GM19438 (cell line): ENCODE measurements at regions not wholly inside any gene's neighbourhood (a gene's known extent, or its start where the extent isn't known, plus 50 kb on each side); places are given as distances from the start of the nearest gene placed in this dataset.
"Not testable (repeated sequence)": the region's sequence is repeated elsewhere in the genome, so short reads cannot be mapped to it uniquely, and the experiment has no call there.

ENCODE experiments used
- ATAC-seq: cut with Tn5 transposase; IDR thresholded peaks from one replicate; pipeline ENCODE4 v1.9.1; 2021; ENCODE audit warnings: low read depth; ENCODE audit not compliant: unreplicated experiment

GRCh38 chr3:194858382-194858781 lies 172.7 kb downstream of the FAM43A start:
- ATAC-seq = no peak

- no peak for ATAC-seq
Observed at GRCh38 chr3:194860725-194861124, 175.0 kb downstream of the FAM43A start.

GRCh38 chr3:194861375-194861774 lies 175.7 kb downstream of the FAM43A start:
- ATAC-seq = no peak

DNA sequence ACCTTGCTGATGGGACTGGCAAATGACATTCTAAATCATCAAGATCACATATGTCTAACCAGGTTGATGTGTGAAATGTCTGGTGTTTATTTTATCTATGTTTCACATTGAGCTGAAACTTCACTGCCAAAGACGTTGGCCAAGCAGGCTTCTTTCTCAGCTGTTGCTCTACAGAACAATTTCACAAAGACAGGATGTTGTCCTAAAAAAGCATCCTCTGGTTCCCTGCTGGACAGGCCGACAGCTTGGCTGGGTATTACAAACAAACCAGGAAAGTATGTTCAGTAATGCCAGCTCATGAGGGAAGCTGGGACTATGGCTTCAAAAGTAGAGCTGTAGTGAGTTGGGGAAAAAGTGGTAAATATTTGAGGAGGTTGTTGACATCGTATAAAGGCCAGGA lies 179.4 kb downstream of the FAM43A start:
- ATAC-seq = no peak

GRCh38 chr3:194865615-194866014 lies 179.9 kb downstream of the FAM43A start:
- no peak for ATAC-seq

- ATAC-seq = no peak
Observed at GRCh38 chr3:194866236-194866635, 180.6 kb downstream of the FAM43A start.

GRCh38 chr3:194867270-194867983 lies 181.7 kb downstream of the FAM43A start:
- no peak for ATAC-seq

- no peak for ATAC-seq
Observed at GRCh38 chr3:194868831-194869230, 183.1 kb downstream of the FAM43A start.

- no peak for ATAC-seq
Observed at GRCh38 chr3:194869482-194870169, 183.9 kb downstream of the FAM43A start.

- ATAC-seq = no peak
Observed at GRCh38 chr3:194870394-194871110, 184.9 kb downstream of the FAM43A start.

DNA sequence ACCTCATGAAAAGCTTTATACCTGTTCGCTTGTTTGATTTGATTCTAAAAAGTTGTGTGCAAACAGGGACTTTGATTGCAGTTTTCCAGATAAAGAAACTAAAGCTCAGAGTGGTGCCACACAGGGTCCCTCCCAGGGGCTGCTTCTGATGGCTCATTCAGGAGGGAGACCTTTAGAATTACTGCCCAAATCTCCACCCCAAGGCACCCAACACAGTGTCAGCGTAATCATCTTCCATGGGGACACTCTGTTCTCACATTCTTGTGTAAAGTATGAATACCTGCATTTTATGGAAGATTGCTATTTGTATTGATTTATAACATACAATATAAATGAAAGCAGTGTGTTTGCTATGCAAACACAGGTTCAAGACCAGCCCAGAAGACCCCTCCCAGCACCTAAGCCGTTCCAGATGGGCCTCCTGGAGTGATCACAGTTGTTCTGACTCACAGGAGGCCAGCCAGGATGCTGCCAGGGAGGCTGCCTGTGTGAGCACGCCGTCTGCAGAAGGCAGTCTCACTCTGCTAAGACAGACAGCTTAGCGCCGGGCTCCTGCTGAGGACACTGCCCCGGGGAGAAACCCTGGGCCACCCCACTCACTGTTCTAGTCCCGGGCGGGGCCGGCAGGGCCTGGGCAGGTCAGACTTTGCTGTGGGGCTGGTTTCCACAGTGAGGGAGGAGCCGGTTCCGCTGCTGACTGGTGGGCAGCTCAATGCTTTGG lies 185.6 kb downstream of the FAM43A start:
- ATAC-seq = no peak

- ATAC-seq = no peak
Observed at GRCh38 chr3:194871864-194872668, 186.4 kb downstream of the FAM43A start.

DNA sequence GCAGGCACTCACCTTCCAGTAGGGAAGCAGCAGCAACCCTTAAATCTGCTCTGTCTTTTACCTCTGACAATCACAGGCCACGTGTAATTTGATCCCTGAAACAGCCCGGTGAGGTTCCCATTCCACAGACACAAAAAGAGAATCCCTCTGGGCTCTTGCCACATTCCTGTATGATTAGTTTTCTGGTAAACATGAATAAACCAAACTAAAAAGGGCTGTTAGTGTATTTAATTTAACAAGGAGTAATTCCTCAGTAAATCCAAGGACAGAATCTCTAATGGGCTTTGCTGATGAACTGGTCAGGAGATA lies 186.9 kb downstream of the FAM43A start:
- no peak for ATAC-seq

DNA sequence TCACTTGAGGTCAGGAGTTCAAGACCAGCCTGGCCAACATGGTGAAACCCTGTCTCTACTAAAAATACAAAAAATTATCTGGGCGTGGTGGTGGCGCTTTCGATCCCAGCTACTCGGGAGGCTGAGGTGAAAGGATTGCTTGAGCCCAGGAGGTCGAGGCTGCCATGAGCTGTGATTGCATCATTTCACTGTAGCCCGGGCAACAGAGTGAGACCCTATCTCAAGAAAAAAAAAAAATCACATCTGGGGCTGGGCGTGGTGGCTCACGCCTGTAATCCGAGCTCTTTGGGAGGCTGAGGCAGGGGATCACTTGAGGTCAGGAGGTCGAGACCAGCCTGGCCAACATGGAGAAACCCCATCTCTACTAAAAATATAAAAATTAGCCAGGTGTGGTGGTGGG lies 187.8 kb downstream of the FAM43A start:
- ATAC-seq = not testable (repeated sequence)

- ATAC-seq = no peak
Observed at GRCh38 chr3:194874206-194874605, 188.5 kb downstream of the FAM43A start.

DNA sequence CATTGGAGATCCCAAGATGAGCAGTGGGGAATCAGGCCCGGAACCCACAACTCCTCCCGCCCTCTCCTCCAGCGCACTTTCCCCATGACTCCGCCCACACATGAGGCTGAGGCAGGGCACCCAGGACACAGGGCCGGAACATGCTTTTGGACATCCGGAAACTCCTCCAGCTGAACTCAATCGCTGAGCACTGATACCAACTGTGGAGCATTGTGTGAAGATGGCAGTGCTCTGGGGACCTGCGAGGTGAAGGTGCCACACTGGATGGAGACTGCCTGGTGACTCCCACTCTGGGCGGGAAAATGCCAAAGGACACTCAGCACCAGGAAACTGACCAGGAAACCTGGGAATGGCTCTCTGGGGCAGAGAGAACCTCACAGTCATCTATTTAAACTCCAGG lies 189.1 kb downstream of the FAM43A start:
- ATAC-seq = no peak

DNA sequence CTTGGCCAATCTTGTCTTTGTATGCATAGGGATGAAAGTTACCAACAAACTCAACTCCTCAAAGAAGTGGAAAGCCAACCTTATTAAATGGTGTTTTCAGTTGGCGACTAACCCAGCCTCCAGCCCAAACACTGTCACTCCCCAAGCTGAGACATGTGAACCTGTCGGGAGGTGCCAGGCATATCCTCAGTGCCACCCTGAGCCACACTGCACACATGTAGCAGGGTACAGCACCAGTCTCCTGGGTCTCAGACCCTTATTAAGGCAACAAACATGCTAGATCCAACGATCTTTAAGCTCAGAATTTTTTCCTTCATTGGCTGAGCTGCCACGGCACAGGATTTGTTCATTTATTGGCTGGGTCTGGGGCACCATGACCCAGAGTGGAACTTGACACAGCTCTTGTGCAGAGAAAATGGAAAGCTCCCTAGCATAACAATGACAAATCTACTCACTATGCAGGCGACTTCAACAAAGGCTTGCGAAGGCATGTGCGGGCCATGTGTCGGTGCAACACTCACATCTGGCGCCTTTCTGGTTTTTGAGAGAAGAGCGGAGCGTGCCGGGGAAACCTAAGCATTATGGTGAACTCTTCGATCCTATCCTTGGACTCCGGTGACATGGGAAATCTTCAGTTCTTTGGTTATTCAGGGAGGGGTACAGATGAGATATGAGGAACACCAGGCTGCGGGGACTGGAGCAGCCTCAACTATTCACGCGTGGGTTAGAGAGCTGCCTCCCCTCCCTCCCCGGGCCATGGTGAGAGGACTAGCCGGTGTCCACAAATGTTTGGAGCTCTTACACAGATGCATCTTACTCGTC lies 190.1 kb downstream of the FAM43A start:
- no peak for ATAC-seq

- no peak for ATAC-seq
Observed at GRCh38 chr3:194876403-194877095, 190.9 kb downstream of the FAM43A start.
